ENCODE measurements at regions not wholly inside any gene's neighbourhood (a gene's known extent, or its start where the extent isn't known, plus 50 kb on each side); places are given as distances from the start of the nearest gene placed in this dataset.

DNA sequence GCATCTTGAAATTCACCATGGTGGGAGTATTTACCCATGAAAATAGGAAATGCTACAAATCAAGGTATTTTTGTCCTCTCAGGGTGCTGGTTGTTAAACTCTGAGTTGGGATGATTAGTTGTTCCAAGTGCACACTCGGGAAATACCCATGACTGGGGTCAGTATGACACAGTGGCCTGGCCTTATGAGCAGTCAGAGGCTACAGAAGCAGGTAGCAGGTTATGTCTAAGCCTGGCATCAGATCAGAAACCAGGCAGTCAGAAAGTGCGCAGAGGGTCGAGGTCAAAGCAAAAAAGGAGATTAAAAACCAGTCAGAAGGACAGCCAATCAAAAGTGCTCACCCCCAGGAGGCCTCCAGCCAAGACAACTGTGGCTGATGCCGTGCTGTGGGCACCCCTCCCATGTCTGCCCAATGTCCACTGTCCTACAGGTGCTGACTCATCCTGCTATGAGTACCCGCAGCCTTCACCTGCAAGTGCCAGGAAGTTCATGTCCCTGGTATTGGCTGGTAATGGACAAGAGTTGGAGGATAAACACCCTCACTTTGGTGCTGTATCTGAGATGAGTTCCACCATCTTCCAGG is 117.4 kb upstream of the SLC24A3 start:
- Histone ChIP-seq H4K20me1 (replicated peaks; ENCODE audit: control insufficient read depth, insufficient read depth, low read length) (no peaks in the 10 kb centered on the region), H3K27ac (ENCODE audit: extremely low read depth, low read depth, low read length) (no peak overlapping the region), H3K36me3 (ENCODE audit: control insufficient read depth, insufficient read depth, low read length) (no peaks in the 10 kb centered on the region), H3K4me1 (replicated peaks in 1 of 2; ENCODE audit: control insufficient read depth in 2 of 2, insufficient read depth in 2 of 2, low read length in 2 of 2) (no peaks in the 10 kb centered on the region), H3K4me3 (no peak overlapping the region), H3K4me2 (ENCODE audit: insufficient read depth, low read length) (no peak overlapping the region), H3K79me2 (ENCODE audit: control insufficient read depth, insufficient read depth, low read length) (no peaks in the 10 kb centered on the region), H2AFZ (ENCODE audit: low read depth, low read length) (no peak overlapping the region), H3K9ac (ENCODE audit: insufficient read depth in 1 of 2, low read depth in 2 of 2, low read length in 2 of 2) (no peak overlapping the region), H3K9me1 (ENCODE audit: control insufficient read depth, insufficient read depth, low read length) (no peaks in the 10 kb centered on the region), H3K27me3 (ENCODE audit: control insufficient read depth in 2 of 2, insufficient read depth in 2 of 2, low read length in 2 of 2) (no peaks in the 10 kb centered on the region), H3K9me3 (replicated peaks; ENCODE audit: control insufficient read depth, insufficient read depth, low read depth, low read length) (no peaks in the 10 kb centered on the region)
- DNase-seq (ENCODE audit: extremely low read depth in 1 of 4, low spot score in 3 of 4) (no peak), FAIRE-seq (no peak), ATAC-seq (no peak)
- BruUV-seq (replicated peaks): no TSS peak
- intact Hi-C loops (cut with micrococcal nuclease) (no loop called here), in situ Hi-C loops (cut with MboI) (no loop called here)
- no peak for TF ChIP-seq ZNF444 (CRISPR knock-in tag; IDR thresholded peaks at IDR 0.05)
- TF ChIP-seq MEF2D (tag; conservative IDR thresholded peaks at IDR 0.05; ENCODE audit: low read depth): no peak
- no peak for TF ChIP-seq ETS1 (conservative IDR thresholded peaks at IDR 0.05; ENCODE audit: control insufficient read depth, low read depth, low read length)
- TF ChIP-seq, protein P1, sequence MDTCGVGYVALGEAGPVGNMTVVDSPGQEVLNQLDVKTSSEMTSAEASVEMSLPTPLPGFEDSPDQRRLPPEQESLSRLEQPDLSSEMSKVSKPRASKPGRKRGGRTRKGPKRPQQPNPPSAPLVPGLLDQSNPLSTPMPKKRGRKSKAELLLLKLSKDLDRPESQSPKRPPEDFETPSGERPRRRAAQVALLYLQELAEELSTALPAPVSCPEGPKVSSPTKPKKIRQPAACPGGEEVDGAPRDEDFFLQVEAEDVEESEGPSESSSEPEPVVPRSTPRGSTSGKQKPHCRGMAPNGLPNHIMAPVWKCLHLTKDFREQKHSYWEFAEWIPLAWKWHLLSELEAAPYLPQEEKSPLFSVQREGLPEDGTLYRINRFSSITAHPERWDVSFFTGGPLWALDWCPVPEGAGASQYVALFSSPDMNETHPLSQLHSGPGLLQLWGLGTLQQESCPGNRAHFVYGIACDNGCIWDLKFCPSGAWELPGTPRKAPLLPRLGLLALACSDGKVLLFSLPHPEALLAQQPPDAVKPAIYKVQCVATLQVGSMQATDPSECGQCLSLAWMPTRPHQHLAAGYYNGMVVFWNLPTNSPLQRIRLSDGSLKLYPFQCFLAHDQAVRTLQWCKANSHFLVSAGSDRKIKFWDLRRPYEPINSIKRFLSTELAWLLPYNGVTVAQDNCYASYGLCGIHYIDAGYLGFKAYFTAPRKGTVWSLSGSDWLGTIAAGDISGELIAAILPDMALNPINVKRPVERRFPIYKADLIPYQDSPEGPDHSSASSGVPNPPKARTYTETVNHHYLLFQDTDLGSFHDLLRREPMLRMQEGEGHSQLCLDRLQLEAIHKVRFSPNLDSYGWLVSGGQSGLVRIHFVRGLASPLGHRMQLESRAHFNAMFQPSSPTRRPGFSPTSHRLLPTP (IDR thresholded peaks at IDR 0.05; ENCODE audit: borderline replicate concordance, extremely low read depth, insufficient read length): no peak
- TF ChIP-seq, protein P2, sequence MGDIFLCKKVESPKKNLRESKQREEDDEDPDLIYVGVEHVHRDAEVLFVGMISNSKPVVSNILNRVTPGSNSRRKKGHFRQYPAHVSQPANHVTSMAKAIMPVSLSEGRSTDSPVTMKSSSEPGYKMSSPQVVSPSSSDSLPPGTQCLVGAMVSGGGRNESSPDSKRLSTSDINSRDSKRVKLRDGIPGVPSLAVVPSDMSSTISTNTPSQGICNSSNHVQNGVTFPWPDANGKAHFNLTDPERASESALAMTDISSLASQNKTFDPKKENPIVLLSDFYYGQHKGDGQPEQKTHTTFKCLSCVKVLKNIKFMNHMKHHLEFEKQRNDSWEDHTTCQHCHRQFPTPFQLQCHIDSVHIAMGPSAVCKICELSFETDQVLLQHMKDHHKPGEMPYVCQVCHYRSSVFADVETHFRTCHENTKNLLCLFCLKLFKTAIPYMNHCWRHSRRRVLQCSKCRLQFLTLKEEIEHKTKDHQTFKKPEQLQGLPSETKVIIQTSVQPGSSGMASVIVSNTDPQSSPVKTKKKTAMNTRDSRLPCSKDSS (IDR thresholded peaks at IDR 0.05; ENCODE audit: low read depth, partially characterized antibody): no peak
- no peak for TF ChIP-seq U2AF1 (optimal IDR thresholded peaks at IDR 0.05; ENCODE audit: low read depth, low read length)
- no peak for TF ChIP-seq NFXL1 (CRISPR knock-in tag; IDR thresholded peaks at IDR 0.05)
- no peak for TF ChIP-seq ZNF277 (CRISPR knock-in tag; IDR thresholded peaks at IDR 0.05; ENCODE audit: borderline replicate concordance)
- no peak for TF ChIP-seq ZNF165 (CRISPR knock-in tag; IDR thresholded peaks at IDR 0.05; ENCODE audit: borderline replicate concordance)
- TF ChIP-seq ID3 (CRISPR knock-in tag; IDR thresholded peaks at IDR 0.05): no peak
- no peak for TF ChIP-seq ID3 (tag; IDR thresholded peaks at IDR 0.05)
- TF ChIP-seq PTRF (tag; IDR thresholded peaks at IDR 0.05): no peak
- no peak for TF ChIP-seq ZNF830 (CRISPR knock-in tag; IDR thresholded peaks at IDR 0.05)
- no peak for TF ChIP-seq JUNB (CRISPR knock-in tag; conservative IDR thresholded peaks at IDR 0.05)
- ChIA-PET CTCF (ENCODE audit: low intra/inter-chr PET ratio) (no interaction called here), POLR2A (no interaction called here)
- 0% methylated on average over 5 of the region's 5 CpGs for WGBS (ENCODE audit: insufficient coverage, low coverage, missing lambda C conversion rate)
